NB4 (cell line): ENCODE measurements at regions not wholly inside any gene's neighbourhood (a gene's known extent, or its start where the extent isn't known, plus 50 kb on each side); places are given as distances from the start of the nearest gene placed in this dataset.

ENCODE experiments used
- DNase-seq: peaks from one replicate; pipeline ENCODE4 v3.0.0; 2010; ENCODE audit warnings: low read depth
- H3K4me3 ChIP-seq: one replicate; pipeline ENCODE4 v1.5.1; 2011; ENCODE audit warnings: mild to moderate bottlenecking, low read depth, low read length, moderate library complexity
- MYC ChIP-seq: IDR thresholded peaks from 2 replicates; pipeline ENCODE4 v1.6.1; 2011; ENCODE audit warnings: low read depth, low read length
- POLR2A ChIP-seq: IDR thresholded peaks from 2 replicates; pipeline ENCODE4 v1.6.1; 2011; ENCODE audit warnings: mild to moderate bottlenecking; ENCODE audit not compliant: insufficient read length; ENCODE audit errors: extremely low read depth
- TF ChIP-seq, protein P1 (sequence below): IDR thresholded peaks from 2 replicates; pipeline ENCODE4 v1.6.1; 2011; ENCODE audit warnings: low read depth, low read length
- TF ChIP-seq, protein P2 (sequence below): IDR thresholded peaks from one replicate; pipeline ENCODE4 v1.5.1; 2012; ENCODE audit warnings: low read depth, low read length

DNA sequence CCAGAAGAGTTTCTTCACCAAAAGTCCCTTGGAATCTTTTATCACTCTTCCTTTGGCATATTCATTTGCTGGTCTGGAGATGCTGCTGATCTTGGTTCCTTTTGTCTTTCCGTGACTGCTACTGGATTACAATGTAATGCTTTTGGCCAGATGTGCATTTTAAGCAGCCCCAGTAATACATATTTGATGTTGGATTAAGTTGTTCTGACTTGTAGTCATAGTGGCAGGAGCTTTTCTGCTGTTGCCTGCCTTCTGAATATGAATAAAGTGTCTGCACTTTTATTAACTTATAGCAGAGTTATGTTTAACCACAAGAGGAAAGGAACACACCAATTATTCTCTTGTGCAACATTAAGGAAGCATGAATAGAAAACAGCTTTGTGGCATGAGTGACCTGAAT lies 360.0 kb upstream of the DDI1 start:
- no peak overlapping the region for H3K4me3 ChIP-seq
- DNase-seq = no peak
- TF ChIP-seq, protein P1, sequence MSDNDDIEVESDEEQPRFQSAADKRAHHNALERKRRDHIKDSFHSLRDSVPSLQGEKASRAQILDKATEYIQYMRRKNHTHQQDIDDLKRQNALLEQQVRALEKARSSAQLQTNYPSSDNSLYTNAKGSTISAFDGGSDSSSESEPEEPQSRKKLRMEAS = no peak
- TF ChIP-seq POLR2A (no peak), MYC (no peak)
- TF ChIP-seq, protein P2, sequence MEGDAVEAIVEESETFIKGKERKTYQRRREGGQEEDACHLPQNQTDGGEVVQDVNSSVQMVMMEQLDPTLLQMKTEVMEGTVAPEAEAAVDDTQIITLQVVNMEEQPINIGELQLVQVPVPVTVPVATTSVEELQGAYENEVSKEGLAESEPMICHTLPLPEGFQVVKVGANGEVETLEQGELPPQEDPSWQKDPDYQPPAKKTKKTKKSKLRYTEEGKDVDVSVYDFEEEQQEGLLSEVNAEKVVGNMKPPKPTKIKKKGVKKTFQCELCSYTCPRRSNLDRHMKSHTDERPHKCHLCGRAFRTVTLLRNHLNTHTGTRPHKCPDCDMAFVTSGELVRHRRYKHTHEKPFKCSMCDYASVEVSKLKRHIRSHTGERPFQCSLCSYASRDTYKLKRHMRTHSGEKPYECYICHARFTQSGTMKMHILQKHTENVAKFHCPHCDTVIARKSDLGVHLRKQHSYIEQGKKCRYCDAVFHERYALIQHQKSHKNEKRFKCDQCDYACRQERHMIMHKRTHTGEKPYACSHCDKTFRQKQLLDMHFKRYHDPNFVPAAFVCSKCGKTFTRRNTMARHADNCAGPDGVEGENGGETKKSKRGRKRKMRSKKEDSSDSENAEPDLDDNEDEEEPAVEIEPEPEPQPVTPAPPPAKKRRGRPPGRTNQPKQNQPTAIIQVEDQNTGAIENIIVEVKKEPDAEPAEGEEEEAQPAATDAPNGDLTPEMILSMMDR = no peak

DNA sequence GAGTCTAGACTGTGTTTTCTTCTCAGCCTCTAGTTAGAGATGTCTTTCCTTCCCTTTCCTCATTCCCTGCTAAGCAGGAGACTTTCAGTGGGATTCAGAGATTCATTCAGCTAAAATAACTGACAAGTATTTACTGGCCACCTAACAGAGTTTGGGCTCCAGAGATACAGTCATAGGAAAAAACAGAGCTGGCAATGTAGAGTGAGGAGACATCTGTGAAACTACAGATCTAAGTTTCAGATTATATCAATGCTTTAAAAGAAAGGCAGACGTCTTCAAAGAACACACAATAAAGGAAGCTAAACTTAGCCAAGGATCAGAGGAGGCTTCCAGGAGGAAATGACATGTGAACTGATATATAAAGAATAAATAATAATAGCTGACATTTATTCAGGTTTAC lies 355.6 kb upstream of the DDI1 start:
- TF ChIP-seq MYC (no peak), POLR2A (no peak)
- TF ChIP-seq, protein P2 = no peak
- TF ChIP-seq, protein P1 = no peak
- no peak overlapping the region for H3K4me3 ChIP-seq
- no peak for DNase-seq

DNA sequence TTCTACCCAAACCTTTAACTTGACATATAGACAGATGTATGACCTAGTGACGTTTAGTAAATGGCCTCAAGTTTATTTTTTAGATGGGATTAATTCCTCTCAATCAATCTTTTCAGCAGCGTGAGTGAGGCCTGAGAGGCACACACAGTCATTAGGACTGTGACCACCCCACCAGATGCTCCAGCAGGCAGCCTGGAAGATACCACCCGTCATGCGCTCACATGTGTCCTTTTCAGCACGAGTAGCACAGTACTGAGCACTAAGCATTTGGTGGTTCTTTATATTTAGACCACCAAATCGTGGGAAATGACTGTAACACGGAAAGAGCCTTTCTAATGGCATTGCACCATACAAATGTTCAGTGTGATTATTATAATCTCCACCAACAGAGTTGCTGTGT lies 354.6 kb upstream of the DDI1 start:
- no peak overlapping the region for H3K4me3 ChIP-seq
- no peak for DNase-seq
- TF ChIP-seq, protein P1 = no peak
- TF ChIP-seq MYC (no peak), POLR2A (no peak)
- TF ChIP-seq, protein P2 = no peak

DNA sequence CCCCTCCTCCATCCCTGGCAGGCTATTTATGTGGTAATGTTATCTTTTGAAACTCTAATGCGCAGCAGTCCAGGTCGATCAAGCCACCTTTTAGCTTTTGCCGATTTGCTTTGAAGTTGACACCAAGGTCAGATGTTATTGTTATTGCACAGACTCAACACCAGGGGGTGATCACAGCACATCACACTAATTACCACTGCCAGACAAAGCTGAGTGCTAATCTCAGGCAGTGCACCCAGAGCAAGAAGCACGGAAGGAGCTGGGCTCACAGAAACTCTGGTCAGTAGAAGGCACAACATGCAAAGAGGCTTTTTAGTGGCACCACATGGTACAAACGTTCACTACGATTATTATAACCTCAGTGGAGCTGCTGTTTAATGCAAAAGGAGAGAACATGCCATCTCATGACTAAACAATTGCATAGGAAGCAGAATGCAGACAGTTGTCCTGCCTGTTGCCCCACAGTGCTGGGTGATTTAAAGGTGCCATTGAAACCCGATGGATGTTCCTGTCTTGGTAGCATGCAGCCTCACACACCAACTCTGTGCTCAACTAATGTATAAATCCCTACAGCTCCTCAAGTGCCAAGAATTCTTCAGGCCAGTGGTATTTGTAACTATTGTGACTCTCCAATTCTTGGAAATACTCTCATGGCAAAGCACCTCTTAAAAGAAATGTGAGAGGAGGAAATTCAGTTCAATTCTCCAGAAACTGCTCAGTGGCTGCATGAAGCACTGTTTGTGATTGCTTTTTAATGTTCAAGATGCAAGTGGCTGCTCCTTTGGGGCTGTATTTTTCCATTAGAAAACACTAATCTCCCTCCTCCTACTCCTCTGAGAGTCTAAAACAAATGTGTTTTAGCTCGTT lies 353.9 kb upstream of the DDI1 start:
- DNase-seq = peak; percentile 73
- no peak overlapping the region for H3K4me3 ChIP-seq
- TF ChIP-seq, protein P1 = no peak
- peak; percentile 10; the same call in 1 of the 2 replicates for TF ChIP-seq MYC
- no peak for TF ChIP-seq POLR2A
- TF ChIP-seq, protein P2 = peak; percentile 78

DNA sequence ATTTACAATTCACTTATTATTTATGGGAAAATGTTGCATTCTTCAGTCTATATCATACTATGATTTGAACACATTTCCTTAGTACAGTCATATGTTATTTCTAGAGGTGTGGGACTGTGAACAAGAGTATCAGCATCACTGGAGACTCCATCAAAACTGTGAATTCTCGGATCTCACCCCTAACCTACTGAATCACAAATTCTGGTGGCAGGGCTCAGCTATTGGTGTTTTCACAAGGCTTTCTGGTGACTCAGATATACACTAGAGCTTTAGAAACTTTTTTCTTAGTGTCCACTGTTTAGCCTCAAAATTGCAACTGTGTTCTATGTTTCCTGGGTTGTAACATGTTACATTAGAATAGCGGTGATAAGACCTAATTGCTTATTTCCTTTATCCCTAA lies 352.9 kb upstream of the DDI1 start:
- no peak for DNase-seq
- TF ChIP-seq, protein P2 = no peak
- H3K4me3 ChIP-seq = no peak overlapping the region

DNA sequence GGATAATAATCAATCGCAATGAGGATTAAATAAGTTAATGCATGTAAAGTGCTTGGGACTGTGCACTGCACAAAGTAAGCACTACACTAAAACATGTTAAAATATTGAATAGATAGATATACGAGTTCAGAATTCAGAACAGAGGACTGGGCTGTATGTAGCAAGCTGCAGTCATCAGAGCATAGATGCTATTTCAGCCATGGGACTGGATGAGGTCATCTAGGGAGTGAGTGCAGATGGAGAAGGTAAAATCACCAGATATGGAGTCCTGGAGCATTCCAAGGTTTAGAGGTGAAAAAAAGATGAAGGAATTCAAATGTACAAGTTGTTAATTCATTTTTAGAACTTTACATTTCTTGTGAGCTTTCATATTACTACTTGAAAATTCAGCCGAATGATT lies 347.5 kb upstream of the DDI1 start:
- no peak for DNase-seq
- TF ChIP-seq, protein P1 = no peak
- TF ChIP-seq, protein P2 = no peak
- no peak for TF ChIP-seq POLR2A
- no peak for TF ChIP-seq MYC
- H3K4me3 ChIP-seq = no peak overlapping the region
